ENCODE measurements at regions not wholly inside any gene's neighbourhood (a gene's known extent, or its start where the extent isn't known, plus 50 kb on each side); places are given as distances from the start of the nearest gene placed in this dataset.

GRCh38 chr15:88312941-88313579, 56.5 kb upstream of the NTRK3 start:
- no peak for DNase-seq

GRCh38 chr15:88309363-88309762, 52.8 kb upstream of the NTRK3 start:
- no peak for DNase-seq

GRCh38 chr15:88307344-88307743, 50.8 kb upstream of the NTRK3 start:
- no peak for DNase-seq
